ENCODE measurements at regions not wholly inside any gene's neighbourhood (a gene's known extent, or its start where the extent isn't known, plus 50 kb on each side); places are given as distances from the start of the nearest gene placed in this dataset.

- TF ChIP-seq POLR2A (IDR thresholded peaks at IDR 0.05; ENCODE audit: low read depth, low read length) (no peak), POLR2AphosphoS5 (IDR thresholded peaks at IDR 0.05; ENCODE audit: low read depth, low read length) (no peak)
Measured at GRCh38 chrX:109793191-109793590, 60.1 kb upstream of the ACSL4 start.

Measured in GM12892 (cell line).